HG02571 (cell line): ENCODE measurements at regions not wholly inside any gene's neighbourhood (a gene's known extent, or its start where the extent isn't known, plus 50 kb on each side); places are given as distances from the start of the nearest gene placed in this dataset.

Experiments
- ATAC-seq: cut with Tn5 transposase; IDR thresholded peaks from one replicate; pipeline ENCODE4 v1.9.1; 2021; ENCODE audit warnings: mild to moderate bottlenecking, moderate library complexity; ENCODE audit not compliant: unreplicated experiment

GRCh38 chr12:77724367-77724957 lies 106.2 kb upstream of the NAV3 start:
- no peak for ATAC-seq

GRCh38 chr12:77723308-77723707 lies 107.4 kb upstream of the NAV3 start:
- no peak for ATAC-seq

- no peak for ATAC-seq
Measured at GRCh38 chr12:77722536-77722935, 108.2 kb upstream of the NAV3 start.

GRCh38 chr12:77720258-77720657 lies 110.4 kb upstream of the NAV3 start:
- no peak for ATAC-seq

- no peak for ATAC-seq
Measured at GRCh38 chr12:77710209-77710608, 120.5 kb upstream of the NAV3 start.

- no peak for ATAC-seq
Measured at GRCh38 chr12:77697126-77697525, 133.6 kb upstream of the NAV3 start.

GRCh38 chr12:77696183-77696582 lies 134.5 kb upstream of the NAV3 start:
- ATAC-seq: no peak

GRCh38 chr12:77689510-77690086 lies 141.1 kb upstream of the NAV3 start:
- ATAC-seq: no peak

- no peak for ATAC-seq
Measured at GRCh38 chr12:77687321-77687720, 143.4 kb upstream of the NAV3 start.

- ATAC-seq: no peak
Measured at GRCh38 chr12:77686760-77687159, 143.9 kb upstream of the NAV3 start.

- no peak for ATAC-seq
Measured at GRCh38 chr12:77685901-77686300, 144.8 kb upstream of the NAV3 start.

- ATAC-seq: no peak
Measured at GRCh38 chr12:77685112-77685511, 145.6 kb upstream of the NAV3 start.

- no peak for ATAC-seq
Measured at GRCh38 chr12:77682488-77682887, 148.2 kb upstream of the NAV3 start.

- no peak for ATAC-seq
Measured at GRCh38 chr12:77681726-77682125, 149.0 kb upstream of the NAV3 start.

- ATAC-seq: no peak
Measured at GRCh38 chr12:77679686-77680085, 151.0 kb upstream of the NAV3 start.

GRCh38 chr12:77678621-77679020 lies 152.1 kb upstream of the NAV3 start:
- no peak for ATAC-seq

GRCh38 chr12:77667101-77667500 lies 163.6 kb upstream of the NAV3 start:
- ATAC-seq: no peak

GRCh38 chr12:77648716-77649115 lies 182.0 kb upstream of the NAV3 start:
- ATAC-seq: no peak

GRCh38 chr12:77645966-77646598 lies 184.6 kb upstream of the NAV3 start:
- no peak for ATAC-seq

- no peak for ATAC-seq
Measured at GRCh38 chr12:77644915-77645605, 185.6 kb upstream of the NAV3 start.

- ATAC-seq: no peak
Measured at GRCh38 chr12:77642246-77642645, 188.4 kb upstream of the NAV3 start.

GRCh38 chr12:77640356-77640755 lies 190.3 kb upstream of the NAV3 start:
- ATAC-seq: no peak
